GM10248 (cell line): ENCODE measurements at regions not wholly inside any gene's neighbourhood (a gene's known extent, or its start where the extent isn't known, plus 50 kb on each side); places are given as distances from the start of the nearest gene placed in this dataset.

ENCODE experiments used
- CTCF ChIA-PET: fragments of 300-600 bp; sonication (Branson Sonifier 250); formaldehyde crosslinking; extraction: SDS; loops from one replicate; lab custom pipeline; 2021; ENCODE audit warnings: antibody characterized with exemption; lab: Yijun Ruan, JAX
- POLR2A ChIA-PET: fragments of 350-650 bp; sonication (Branson Sonifier 250); formaldehyde crosslinking; extraction: SDS; loops from one replicate; lab custom pipeline; 2020; ENCODE audit warnings: antibody characterized with exemption; lab: Yijun Ruan, JAX
- DNase-seq: peaks from one replicate; pipeline ENCODE4 v3.0.0; 2012; ENCODE audit errors: extremely low spot score
- TF ChIP-seq, protein P1 (sequence below): IDR thresholded peaks from 2 replicates; pipeline ENCODE4 v1.5.1; 2012; ENCODE audit warnings: mild to moderate bottlenecking, low read depth; ENCODE audit errors: extremely low read depth, missing control alignments, control extremely low read depth

DNA sequence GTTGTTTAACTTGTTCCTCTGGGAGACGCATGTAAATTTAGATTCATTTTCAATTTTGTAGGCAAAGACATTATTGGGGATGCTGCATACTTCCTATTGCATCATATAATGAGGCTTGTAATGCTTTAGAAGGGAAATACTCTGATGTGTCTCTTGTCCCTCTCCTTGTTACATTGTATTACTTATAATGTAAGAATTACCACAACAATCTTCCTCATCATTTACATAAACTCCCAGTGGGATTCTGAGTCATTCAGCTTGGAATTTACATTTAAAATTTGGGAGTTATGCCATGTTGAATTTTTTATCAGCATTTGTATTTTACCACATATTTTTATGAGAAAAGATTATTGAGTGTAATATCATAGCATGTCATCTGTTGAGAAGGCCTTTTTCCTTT lies 963.4 kb upstream of the NRXN1 start:
- ChIA-PET CTCF (no interaction called here), POLR2A (no interaction called here)
- DNase-seq = no peak
- TF ChIP-seq, protein P1, sequence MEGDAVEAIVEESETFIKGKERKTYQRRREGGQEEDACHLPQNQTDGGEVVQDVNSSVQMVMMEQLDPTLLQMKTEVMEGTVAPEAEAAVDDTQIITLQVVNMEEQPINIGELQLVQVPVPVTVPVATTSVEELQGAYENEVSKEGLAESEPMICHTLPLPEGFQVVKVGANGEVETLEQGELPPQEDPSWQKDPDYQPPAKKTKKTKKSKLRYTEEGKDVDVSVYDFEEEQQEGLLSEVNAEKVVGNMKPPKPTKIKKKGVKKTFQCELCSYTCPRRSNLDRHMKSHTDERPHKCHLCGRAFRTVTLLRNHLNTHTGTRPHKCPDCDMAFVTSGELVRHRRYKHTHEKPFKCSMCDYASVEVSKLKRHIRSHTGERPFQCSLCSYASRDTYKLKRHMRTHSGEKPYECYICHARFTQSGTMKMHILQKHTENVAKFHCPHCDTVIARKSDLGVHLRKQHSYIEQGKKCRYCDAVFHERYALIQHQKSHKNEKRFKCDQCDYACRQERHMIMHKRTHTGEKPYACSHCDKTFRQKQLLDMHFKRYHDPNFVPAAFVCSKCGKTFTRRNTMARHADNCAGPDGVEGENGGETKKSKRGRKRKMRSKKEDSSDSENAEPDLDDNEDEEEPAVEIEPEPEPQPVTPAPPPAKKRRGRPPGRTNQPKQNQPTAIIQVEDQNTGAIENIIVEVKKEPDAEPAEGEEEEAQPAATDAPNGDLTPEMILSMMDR = no peak

DNA sequence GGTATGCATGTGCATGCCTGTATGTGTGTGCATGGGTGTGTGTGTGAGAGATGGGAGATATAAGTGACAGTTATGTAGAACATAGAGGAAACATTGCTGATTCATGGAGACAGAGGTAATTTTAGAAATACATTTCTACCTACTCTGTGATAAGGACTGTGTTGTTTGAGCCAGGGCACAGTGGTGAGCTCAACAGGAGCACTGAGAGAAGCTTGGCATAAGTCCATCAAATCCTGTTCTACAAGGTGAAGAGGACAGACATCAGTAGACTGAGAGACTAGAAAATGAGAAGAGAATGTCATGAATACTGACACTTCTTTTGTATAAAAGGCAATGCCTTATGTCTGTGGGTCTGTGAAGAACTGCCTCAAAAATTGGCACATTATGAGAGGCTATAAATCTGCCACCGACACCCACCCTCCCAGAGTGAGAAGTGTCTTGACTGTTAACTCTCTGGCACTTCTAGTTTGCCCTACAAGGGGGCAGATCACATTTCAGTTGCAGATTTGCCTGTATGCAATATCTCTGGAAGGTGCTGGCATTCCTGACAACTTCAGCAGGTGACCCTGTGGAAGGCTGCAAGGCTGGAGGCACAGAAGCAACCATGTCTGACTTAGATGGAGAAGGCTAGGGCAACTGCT lies 962.3 kb upstream of the NRXN1 start:
- CTCF ChIA-PET = no interaction called here
- no peak for DNase-seq
- POLR2A ChIA-PET = no interaction called here
- TF ChIP-seq, protein P1 = no peak

DNA sequence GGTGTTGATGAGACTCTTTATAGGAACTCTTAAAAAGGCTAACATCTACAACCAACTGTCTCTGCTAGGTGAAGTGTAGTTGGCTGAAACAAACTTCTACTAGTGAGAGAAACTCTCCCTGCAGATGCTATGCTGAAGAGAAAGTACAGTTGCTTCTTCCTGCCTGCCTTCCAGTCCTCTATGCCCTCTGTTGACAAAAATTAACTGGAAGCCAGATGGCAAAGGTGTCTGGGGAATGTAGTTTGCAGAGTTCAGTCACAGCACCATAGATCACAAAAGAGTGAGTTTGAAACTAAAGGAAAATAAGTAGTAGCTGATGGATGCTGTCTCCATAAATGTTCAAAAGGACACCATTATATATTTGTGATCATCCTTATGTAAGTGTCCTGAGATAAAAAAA lies 958.8 kb upstream of the NRXN1 start:
- ChIA-PET POLR2A (no interaction called here), CTCF (no interaction called here)
- TF ChIP-seq, protein P1 = no peak
- no peak for DNase-seq

DNA sequence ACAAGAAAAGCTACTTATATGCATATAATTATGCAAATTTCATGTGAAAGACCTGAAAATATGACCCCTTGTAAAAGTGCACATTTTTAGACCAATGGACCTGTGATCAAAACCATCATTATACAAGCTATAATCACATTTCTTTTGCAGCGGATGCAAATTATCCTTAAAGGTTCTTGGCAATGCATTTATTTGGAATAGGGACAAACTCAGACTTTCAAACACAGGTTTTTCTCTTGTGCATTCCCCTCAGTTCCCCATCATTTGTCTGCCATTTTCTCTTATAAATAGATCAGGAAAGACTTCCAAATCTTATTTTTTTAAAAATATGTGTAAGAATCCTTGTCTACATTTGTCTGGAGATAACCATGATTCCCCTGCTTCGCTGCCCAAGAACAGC lies 954.2 kb upstream of the NRXN1 start:
- DNase-seq = no peak
- POLR2A ChIA-PET = no interaction called here
- TF ChIP-seq, protein P1 = no peak
- CTCF ChIA-PET = no interaction called here

DNA sequence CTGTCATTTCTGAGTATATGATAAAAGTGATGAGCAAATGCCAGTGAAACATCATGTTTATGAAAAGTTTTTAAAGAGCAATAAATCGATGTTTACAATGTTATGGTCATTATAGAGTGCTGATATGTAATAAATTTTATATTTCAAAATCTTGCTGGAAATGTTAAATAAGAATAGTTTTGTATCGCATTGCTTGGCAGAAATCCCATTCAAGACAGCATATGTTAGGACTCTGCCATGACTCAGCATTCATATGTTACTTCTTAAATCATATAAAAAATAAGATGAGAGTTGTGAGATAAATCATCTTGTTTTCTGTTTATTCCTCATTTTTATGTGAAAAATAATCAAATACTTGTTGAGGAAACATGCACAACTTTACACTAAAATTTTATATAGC lies 949.9 kb upstream of the NRXN1 start:
- no peak for DNase-seq
- TF ChIP-seq, protein P1 = no peak
- ChIA-PET POLR2A (no interaction called here), CTCF (no interaction called here)

DNA sequence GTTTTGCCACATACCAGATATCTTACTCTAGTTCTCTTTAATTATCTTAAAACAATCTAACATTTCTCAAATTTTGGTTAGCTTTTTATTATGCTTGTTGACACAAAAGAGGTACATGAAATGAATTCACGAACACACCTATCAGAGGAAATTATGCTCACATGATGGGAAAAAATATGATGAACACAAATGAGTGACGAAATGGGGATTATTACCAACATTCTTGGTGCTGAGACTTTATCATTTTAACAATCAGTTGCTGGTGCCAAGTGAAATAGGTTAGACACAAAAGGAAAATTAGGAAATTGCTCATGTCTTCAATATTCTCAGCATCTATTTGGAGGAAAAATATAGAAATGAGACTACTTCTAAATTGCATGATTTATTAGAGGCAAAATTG lies 944.7 kb upstream of the NRXN1 start:
- TF ChIP-seq, protein P1 = no peak
- CTCF ChIA-PET = no interaction called here
- DNase-seq = no peak
- POLR2A ChIA-PET = no interaction called here
